ENCODE measurements at regions not wholly inside any gene's neighbourhood (a gene's known extent, or its start where the extent isn't known, plus 50 kb on each side); places are given as distances from the start of the nearest gene placed in this dataset.

- in situ Hi-C loops (cut with HindIII; ENCODE audit: low sequenced_read_pairs): no loop called here
- no peak for DNase-seq (ENCODE audit: low read depth)
- no peak for TF ChIP-seq CTCF (IDR thresholded peaks at IDR 0.05; ENCODE audit: low read depth, low read length, missing control alignments)
- H3K4me3 ChIP-seq (ENCODE audit: low read depth, low read length): no peak overlapping the region
Observed at GRCh38 chr5:154107010-154107409, 68.2 kb downstream of the MFAP3 start.

DNA sequence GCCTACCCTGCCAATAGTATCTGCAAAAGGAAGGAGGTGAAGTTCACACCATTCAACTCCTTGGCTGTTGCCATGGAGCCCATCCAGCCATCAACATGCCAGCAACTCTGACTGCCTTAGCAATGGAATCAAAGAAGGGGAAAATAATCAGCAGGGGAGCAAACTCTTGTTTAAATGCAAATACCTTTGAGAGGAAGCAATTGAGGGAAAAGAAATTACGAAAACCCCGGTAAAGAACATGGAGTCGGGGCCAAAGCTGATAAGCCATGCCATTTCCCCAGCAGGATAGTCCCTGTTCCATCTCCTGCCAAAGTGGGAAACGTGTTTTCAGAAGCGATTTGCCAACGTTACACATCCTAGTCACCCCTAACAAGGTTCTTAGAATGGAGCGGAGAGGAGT, 69.0 kb downstream of the MFAP3 start:
- in situ Hi-C loops (cut with HindIII; ENCODE audit: low sequenced_read_pairs): no loop called here
- no peak for DNase-seq (ENCODE audit: low read depth)
- TF ChIP-seq CTCF (IDR thresholded peaks at IDR 0.05; ENCODE audit: low read depth, low read length, missing control alignments): no peak
- H3K4me3 ChIP-seq (ENCODE audit: low read depth, low read length): no peak overlapping the region

- in situ Hi-C loops (cut with HindIII; ENCODE audit: low sequenced_read_pairs): no loop called here
- H3K4me3 ChIP-seq (ENCODE audit: low read depth, low read length): no peak overlapping the region
- DNase-seq (ENCODE audit: low read depth): no peak
- no peak for TF ChIP-seq CTCF (IDR thresholded peaks at IDR 0.05; ENCODE audit: low read depth, low read length, missing control alignments)
Observed at GRCh38 chr5:154109416-154110106, 70.8 kb downstream of the MFAP3 start.

GRCh38 chr5:154110107-154110453, 71.3 kb downstream of the MFAP3 start:
- no peak for TF ChIP-seq CTCF (IDR thresholded peaks at IDR 0.05; ENCODE audit: low read depth, low read length, missing control alignments)
- DNase-seq (ENCODE audit: low read depth): no peak
- H3K4me3 ChIP-seq (ENCODE audit: low read depth, low read length): no peak overlapping the region
- in situ Hi-C loops (cut with HindIII; ENCODE audit: low sequenced_read_pairs): no loop called here

- TF ChIP-seq CTCF (IDR thresholded peaks at IDR 0.05; ENCODE audit: low read depth, low read length, missing control alignments): no peak
- in situ Hi-C loops (cut with HindIII; ENCODE audit: low sequenced_read_pairs): no loop called here
- no peak for DNase-seq (ENCODE audit: low read depth)
- H3K4me3 ChIP-seq (ENCODE audit: low read depth, low read length): no peak overlapping the region
Observed at GRCh38 chr5:154110716-154111115, 71.9 kb downstream of the MFAP3 start.

GRCh38 chr5:154111214-154111613, 72.4 kb downstream of the MFAP3 start:
- DNase-seq (ENCODE audit: low read depth): no peak
- no peak for TF ChIP-seq CTCF (IDR thresholded peaks at IDR 0.05; ENCODE audit: low read depth, low read length, missing control alignments)
- in situ Hi-C loops (cut with HindIII; ENCODE audit: low sequenced_read_pairs): no loop called here
- no peak overlapping the region for H3K4me3 ChIP-seq (ENCODE audit: low read depth, low read length)
